Skin of body (tissue), 1 donor: ENCODE measurements at regions not wholly inside any gene's neighbourhood (a gene's known extent, or its start where the extent isn't known, plus 50 kb on each side); places are given as distances from the start of the nearest gene placed in this dataset.
A peak's percentile ranks its signal among the peaks of the same experiment; 100 is the strongest.

Source experiments
- DNase-seq: peaks from one replicate; lab custom pipeline; 2025; lab: John Stamatoyannopoulos, UW

GRCh38 chr1:83770319-83770661 lies 228.6 kb downstream of the TTLL7 start:
- DNase-seq, result no peak

GRCh38 chr1:83769594-83770318 lies 229.2 kb downstream of the TTLL7 start:
- DNase-seq, result peak; percentile 52

- DNase-seq, result no peak
These were observed 229.9 kb downstream of the TTLL7 start for GRCh38 chr1:83769072-83769471.

- no peak for DNase-seq
These were observed 232.7 kb downstream of the TTLL7 start for GRCh38 chr1:83766241-83766691.

GRCh38 chr1:83765125-83765524 lies 233.8 kb downstream of the TTLL7 start:
- no peak for DNase-seq

GRCh38 chr1:83764209-83764608 lies 234.7 kb downstream of the TTLL7 start:
- DNase-seq, result peak; percentile 42

GRCh38 chr1:83763361-83764095 lies 235.4 kb downstream of the TTLL7 start:
- DNase-seq, result peak; percentile 17

GRCh38 chr1:83762416-83762815 lies 236.5 kb downstream of the TTLL7 start:
- DNase-seq, result peak; percentile 63

- peak; percentile 47 for DNase-seq
These were observed 236.9 kb downstream of the TTLL7 start for GRCh38 chr1:83762039-83762365.

- DNase-seq, result peak; percentile 47
These were observed 237.5 kb downstream of the TTLL7 start for GRCh38 chr1:83761167-83762038.

- no peak for DNase-seq
These were observed 238.5 kb downstream of the TTLL7 start for GRCh38 chr1:83760226-83761021.

- no peak for DNase-seq
These were observed 241.8 kb downstream of the TTLL7 start for GRCh38 chr1:83756984-83757717.

- no peak for DNase-seq
These were observed 247.3 kb downstream of the TTLL7 start for GRCh38 chr1:83751602-83752001.

- DNase-seq, result peak; percentile 74
These were observed 248.7 kb downstream of the TTLL7 start for GRCh38 chr1:83750201-83750600.

- DNase-seq, result no peak
These were observed 251.0 kb downstream of the TTLL7 start for GRCh38 chr1:83747853-83748482.

- no peak for DNase-seq
These were observed 252.7 kb downstream of the TTLL7 start for GRCh38 chr1:83746234-83746633.

GRCh38 chr1:83742446-83742845 lies 256.5 kb downstream of the TTLL7 start:
- no peak for DNase-seq

GRCh38 chr1:83741770-83742169 lies 257.2 kb downstream of the TTLL7 start:
- no peak for DNase-seq

- DNase-seq, result no peak
These were observed 257.6 kb downstream of the TTLL7 start for GRCh38 chr1:83741348-83741747.

GRCh38 chr1:83735526-83735925 lies 263.4 kb downstream of the TTLL7 start:
- DNase-seq, result no peak
